ENCODE measurements at regions not wholly inside any gene's neighbourhood (a gene's known extent, or its start where the extent isn't known, plus 50 kb on each side); places are given as distances from the start of the nearest gene placed in this dataset.
"Not testable (repeated sequence)": the region's sequence is repeated elsewhere in the genome, so short reads cannot be mapped to it uniquely, and the experiment has no call there.

- ATAC-seq (ENCODE audit: low read depth in 2 of 2) (no peak), DNase-seq (no peak)
- no peaks in the 10 kb centered on the region for H3K36me3 Mint-ChIP-seq
- no peak overlapping the region for H3K27ac Mint-ChIP-seq
- no peaks in the 10 kb centered on the region for H3K4me1 Mint-ChIP-seq
- peaks cover 0 to 12% (median 4%) of the 10 kb centered on the region in 3 donors for H3K27me3 Mint-ChIP-seq
- H3K9me3 Mint-ChIP-seq = no peaks in the 10 kb centered on the region
- H3K4me3 Mint-ChIP-seq = no peak overlapping the region
Measured at GRCh38 chr3:177837951-177838655, 640.8 kb upstream of the TBL1XR1 start.

DNA sequence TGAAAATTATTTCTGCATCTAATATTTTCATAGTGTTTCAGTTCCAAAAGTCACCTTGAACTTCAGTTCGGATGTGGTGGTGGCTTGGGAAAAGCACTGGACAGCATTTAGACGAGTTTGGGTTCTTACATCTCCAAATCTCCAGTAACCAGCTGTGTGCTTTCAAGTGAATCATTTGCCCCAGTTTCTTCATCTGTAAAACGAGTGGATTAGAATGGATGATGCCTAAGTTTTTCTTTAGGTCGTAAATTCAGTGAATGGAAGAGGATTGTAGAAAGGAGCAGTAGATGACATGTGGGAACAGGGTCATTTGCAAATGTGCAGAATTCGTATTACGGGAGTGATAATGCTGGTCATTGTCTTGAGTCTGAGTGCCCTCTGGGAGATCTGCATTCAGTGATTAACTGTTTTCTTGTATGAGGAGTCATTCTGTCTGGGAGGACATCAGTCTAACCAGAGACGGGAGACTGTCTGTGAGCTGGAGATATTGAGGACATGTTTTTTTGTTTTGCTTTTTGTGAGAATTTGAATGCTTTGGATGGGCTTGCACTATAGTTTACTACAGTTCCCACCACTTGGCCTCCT is 641.6 kb upstream of the TBL1XR1 start:
- H3K27ac Mint-ChIP-seq = peak overlapping the region in 1 of 6 donors; percentile 3
- DNase-seq = no peak
- no peaks in the 10 kb centered on the region for H3K9me3 Mint-ChIP-seq
- H3K4me3 Mint-ChIP-seq = no peak overlapping the region
- H3K36me3 Mint-ChIP-seq = no peaks in the 10 kb centered on the region
- no peak for ATAC-seq (ENCODE audit: low read depth in 2 of 2)
- H3K27me3 Mint-ChIP-seq = peaks cover 0 to 12% (median 4%) of the 10 kb centered on the region in 3 donors
- peaks cover 1 to 2% (median 2%) of the 10 kb centered on the region in 3 donors for H3K4me1 Mint-ChIP-seq

DNA sequence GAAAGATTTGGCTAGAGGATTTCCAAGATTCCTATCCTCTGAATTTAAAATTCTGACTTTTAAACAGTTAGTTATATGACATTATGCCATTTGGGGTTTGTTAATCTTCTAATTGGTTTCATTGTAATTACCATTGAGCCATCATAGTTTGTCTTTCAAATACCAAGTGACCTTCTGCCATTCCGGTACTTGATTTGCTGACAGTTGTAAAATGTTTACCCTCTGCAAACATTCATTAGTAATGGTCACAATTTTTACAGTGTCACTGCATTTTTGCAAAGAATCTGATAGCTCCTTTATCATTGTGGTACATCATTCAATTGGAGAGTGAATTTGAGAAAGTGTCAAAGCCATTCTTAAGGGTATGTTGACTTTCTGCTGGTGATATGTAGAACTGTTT is 645.0 kb upstream of the TBL1XR1 start:
- Mint-ChIP-seq H3K27ac (no peak overlapping the region), H3K4me3 (no peak overlapping the region), H3K27me3 (peaks cover 0 to 12% (median 4%) of the 10 kb centered on the region in 3 donors), H3K4me1 (peaks cover 4 to 7% (median 6%) of the 10 kb centered on the region in 3 donors), H3K9me3 (no peaks in the 10 kb centered on the region), H3K36me3 (no peaks in the 10 kb centered on the region)
- ATAC-seq (ENCODE audit: low read depth in 2 of 2) (no peak), DNase-seq (no peak)

GRCh38 chr3:177842743-177843734 is 645.8 kb upstream of the TBL1XR1 start:
- Mint-ChIP-seq H3K36me3 (no peaks in the 10 kb centered on the region), H3K4me3 (no peak overlapping the region), H3K27me3 (peaks cover 0 to 12% (median 4%) of the 10 kb centered on the region in 3 donors), H3K4me1 (peaks cover 4 to 7% (median 6%) of the 10 kb centered on the region in 3 donors), H3K27ac (no peak overlapping the region), H3K9me3 (no peaks in the 10 kb centered on the region)
- DNase-seq = no peak
- ATAC-seq (ENCODE audit: low read depth in 2 of 2) = no peak

DNA sequence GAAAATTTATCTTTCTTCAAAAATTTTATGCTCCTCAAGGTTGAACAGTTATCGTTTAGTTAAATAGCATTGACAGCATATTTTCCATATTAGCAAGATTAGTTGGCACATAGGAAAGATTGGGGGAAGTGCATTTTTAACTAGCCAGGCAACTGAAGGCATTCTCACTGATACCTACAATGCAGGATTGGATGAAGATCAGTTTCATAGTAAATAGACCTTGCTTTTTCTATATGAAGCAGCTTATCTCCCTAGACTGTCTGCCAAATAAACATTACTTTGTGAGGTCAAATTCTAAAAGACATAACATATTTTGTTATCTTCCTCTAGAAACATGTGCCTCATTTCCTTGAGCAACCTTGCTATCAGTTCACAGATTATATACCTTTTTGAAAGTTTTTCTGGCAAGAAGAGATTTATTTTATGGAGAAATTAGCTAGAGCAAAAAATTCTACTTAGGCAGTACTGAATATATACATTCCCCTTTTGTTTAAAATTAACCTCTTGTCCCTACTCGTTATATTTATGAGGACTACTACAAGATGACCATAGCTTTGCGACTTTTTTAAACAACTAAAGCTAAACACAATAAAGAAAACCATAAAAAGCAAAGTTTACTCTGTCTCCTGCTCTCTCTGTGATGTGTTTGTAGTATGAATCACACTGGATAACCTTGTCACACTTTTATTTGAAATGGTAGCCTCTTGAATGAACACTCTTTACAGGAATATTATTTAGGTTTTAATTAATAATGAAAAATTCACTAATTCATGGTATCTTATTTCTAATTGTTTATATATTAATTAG is 654.9 kb upstream of the TBL1XR1 start:
- no peak for DNase-seq
- H3K36me3 Mint-ChIP-seq = no peaks in the 10 kb centered on the region
- no peak overlapping the region for H3K4me3 Mint-ChIP-seq
- no peaks in the 10 kb centered on the region for H3K4me1 Mint-ChIP-seq
- ATAC-seq (ENCODE audit: low read depth in 2 of 2) = no peak
- no peak overlapping the region for H3K27ac Mint-ChIP-seq
- H3K27me3 Mint-ChIP-seq = no peaks in the 10 kb centered on the region
- peaks cover 0 to 2% (median 0%) of the 10 kb centered on the region in 7 donors for H3K9me3 Mint-ChIP-seq

GRCh38 chr3:177855021-177855420 is 657.7 kb upstream of the TBL1XR1 start:
- no peak overlapping the region for H3K27ac Mint-ChIP-seq
- DNase-seq = no peak
- peaks cover 0 to 12% (median 7%) of the 10 kb centered on the region in 7 donors for H3K9me3 Mint-ChIP-seq
- no peaks in the 10 kb centered on the region for H3K36me3 Mint-ChIP-seq
- ATAC-seq (ENCODE audit: low read depth in 2 of 2) = no peak
- no peak overlapping the region for H3K4me3 Mint-ChIP-seq
- no peaks in the 10 kb centered on the region for H3K4me1 Mint-ChIP-seq
- peaks cover 0 to 11% (median 9%) of the 10 kb centered on the region in 3 donors for H3K27me3 Mint-ChIP-seq

- Mint-ChIP-seq H3K9me3 (peaks cover 13 to 33% (median 28%) of the 10 kb centered on the region in 7 donors), H3K4me3 (no peak overlapping the region), H3K27me3 (peaks cover 0 to 11% (median 9%) of the 10 kb centered on the region in 3 donors), H3K27ac (no peak overlapping the region), H3K36me3 (peaks cover 4 to 12% of the 10 kb centered on the region in 2 donors), H3K4me1 (no peaks in the 10 kb centered on the region)
- ATAC-seq (ENCODE audit: low read depth in 2 of 2) = no peak
- no peak for DNase-seq
Measured at GRCh38 chr3:177860184-177860583, 662.9 kb upstream of the TBL1XR1 start.

DNA sequence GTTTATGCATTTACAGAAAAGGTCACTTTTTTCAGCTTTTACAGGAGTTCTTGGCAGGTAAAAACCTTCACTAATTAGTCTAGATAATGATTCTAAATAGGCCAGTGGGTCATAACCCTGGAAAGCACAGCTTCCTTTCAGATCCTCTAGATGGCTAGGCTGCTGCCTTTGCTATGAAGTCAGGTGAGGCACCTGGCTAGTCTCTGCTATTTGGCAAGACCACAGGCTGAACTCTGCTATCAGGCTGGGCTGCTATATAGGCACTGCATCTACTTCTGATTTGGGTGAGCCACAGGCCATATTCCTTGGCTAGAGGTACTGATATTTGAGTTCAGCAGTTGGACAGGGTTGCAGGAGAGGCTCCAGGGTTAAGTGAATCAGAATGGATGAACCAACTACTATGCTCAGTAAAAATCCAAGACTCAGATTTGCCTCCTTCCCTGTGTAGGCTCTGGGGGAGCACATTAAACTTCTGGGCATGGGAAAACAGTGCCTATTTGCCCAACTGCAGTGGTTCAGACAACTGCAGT is 665.7 kb upstream of the TBL1XR1 start:
- Mint-ChIP-seq H3K4me1 (no peaks in the 10 kb centered on the region), H3K27me3 (peaks cover 0 to 11% (median 9%) of the 10 kb centered on the region in 3 donors), H3K27ac (no peak overlapping the region), H3K36me3 (peaks cover 4 to 26% of the 10 kb centered on the region in 2 donors), H3K9me3 (peaks cover 21 to 45% (median 35%) of the 10 kb centered on the region in 7 donors), H3K4me3 (no peak overlapping the region)
- ATAC-seq (ENCODE audit: low read depth in 2 of 2) (no peak), DNase-seq (no peak)

- ATAC-seq (ENCODE audit: low read depth in 2 of 2); DNase-seq; H3K27ac Mint-ChIP-seq; H3K4me3 Mint-ChIP-seq; H3K27me3 Mint-ChIP-seq; H3K4me1 Mint-ChIP-seq: not testable (repeated sequence)
- Mint-ChIP-seq H3K36me3 (peaks cover 6 to 21% of the 10 kb centered on the region in 2 donors), H3K9me3 (peaks cover 9 to 44% (median 36%) of the 10 kb centered on the region in 7 donors)
Measured at GRCh38 chr3:177871267-177871666, 665.0 kb upstream of the KCNMB2 start.

DNA sequence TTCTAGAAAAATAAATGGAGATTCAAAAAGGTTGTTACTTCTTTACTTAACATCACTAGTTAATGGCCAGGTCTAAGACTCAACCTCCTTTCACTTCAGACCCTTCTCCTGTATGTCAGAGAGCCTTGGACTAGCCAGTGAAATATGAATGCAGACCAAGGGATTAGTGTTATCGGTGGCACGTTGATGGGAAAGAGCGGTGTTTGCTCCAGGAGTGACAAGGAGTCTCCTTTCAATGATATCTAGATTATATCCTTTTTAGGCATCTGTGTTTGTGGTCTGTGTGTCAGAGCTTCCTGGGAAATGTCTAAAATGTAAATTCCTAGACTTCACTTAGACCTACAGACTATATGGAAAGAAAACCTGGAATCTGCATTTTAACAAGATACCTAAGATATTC is 658.0 kb upstream of the KCNMB2 start:
- DNase-seq = no peak
- Mint-ChIP-seq H3K4me3 (no peak overlapping the region), H3K9me3 (no peaks in the 10 kb centered on the region), H3K36me3 (no peaks in the 10 kb centered on the region), H3K4me1 (peaks cover 6 to 12% (median 6%) of the 10 kb centered on the region in 3 donors), H3K27me3 (no peaks in the 10 kb centered on the region), H3K27ac (no peak overlapping the region)
- no peak for ATAC-seq (ENCODE audit: low read depth in 2 of 2)

DNA sequence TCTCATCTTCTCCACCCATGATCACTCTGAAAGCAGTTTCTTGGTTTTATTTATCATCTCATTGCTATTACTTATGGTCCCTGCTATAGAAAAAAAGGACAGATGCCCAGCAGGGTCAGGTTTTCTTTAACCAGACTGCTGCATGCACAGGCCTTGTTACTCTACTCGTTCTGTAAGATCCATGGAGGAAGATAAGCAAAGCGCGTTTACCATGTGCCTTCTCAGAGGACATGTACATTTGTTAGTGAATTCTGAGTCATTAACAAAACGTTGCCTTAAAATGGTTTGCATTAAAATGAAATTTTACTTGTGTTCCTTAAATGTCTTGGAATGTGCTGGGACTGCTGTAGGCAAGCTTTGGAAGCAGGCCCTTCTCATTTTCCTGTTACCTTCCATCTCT is 657.3 kb upstream of the KCNMB2 start:
- no peak for ATAC-seq (ENCODE audit: low read depth in 2 of 2)
- no peaks in the 10 kb centered on the region for H3K27me3 Mint-ChIP-seq
- H3K4me1 Mint-ChIP-seq = peaks cover 8 to 20% (median 12%) of the 10 kb centered on the region in 3 donors
- no peaks in the 10 kb centered on the region for H3K36me3 Mint-ChIP-seq
- H3K27ac Mint-ChIP-seq = peak overlapping the region in 1 of 6 donors; percentile 26
- H3K9me3 Mint-ChIP-seq = no peaks in the 10 kb centered on the region
- no peak for DNase-seq
- H3K4me3 Mint-ChIP-seq = no peak overlapping the region

GRCh38 chr3:177881351-177881750 is 654.9 kb upstream of the KCNMB2 start:
- Mint-ChIP-seq H3K27ac (no peak overlapping the region), H3K9me3 (no peaks in the 10 kb centered on the region), H3K4me3 (no peak overlapping the region), H3K4me1 (peaks cover 5 to 25% (median 12%) of the 10 kb centered on the region in 3 donors), H3K36me3 (no peaks in the 10 kb centered on the region), H3K27me3 (no peaks in the 10 kb centered on the region)
- ATAC-seq (ENCODE audit: low read depth in 2 of 2) = no peak
- DNase-seq = no peak

All from naive B cell (primary cell).